HepG2 (cell line): ENCODE measurements at regions not wholly inside any gene's neighbourhood (a gene's known extent, or its start where the extent isn't known, plus 50 kb on each side); places are given as distances from the start of the nearest gene placed in this dataset.
A peak's percentile ranks its signal among the peaks of the same experiment; 100 is the strongest.

Experiments used
- ATAC-seq: fragments of 200-7000 bp; cut with Tn5 transposase; 3 replicates; pipeline ENCODE4 v1.9.1; 2020; ENCODE audit warnings: mild to moderate bottlenecking, moderate library complexity
- BruUV-seq: library from RNA; stranded (reverse); fragments of 400-500 nt; replicated peaks from 2 replicates; lab custom pipeline; 2021; lab: Mats Ljungman, UMichigan
- CTCF ChIA-PET: fragments of 300-600 bp; formaldehyde crosslinking; extraction: SDS; loops from one replicate; lab custom pipeline; 2021; ENCODE audit warnings: low total read pairs, inconsistent platforms, low intra/inter-chr PET ratio; lab: Yijun Ruan, JAX
- POLR2A ChIA-PET: fragments of 350-600 bp; sonication (Branson Sonifier 250); formaldehyde crosslinking; loops from one replicate; lab custom pipeline; 2020; ENCODE audit warnings: antibody characterized with exemption, inconsistent platforms; lab: Yijun Ruan, JAX
- DNase-seq: peaks from one replicate; pipeline ENCODE4 v3.0.0-alpha.2; 2015; ENCODE audit warnings: low spot score
- FAIRE-seq: peaks from 3 replicates; lab custom pipeline; 2011; peaks lifted over from hg19 to GRCh38; lab: Jason Lieb, UNC
- H2AFZ ChIP-seq: one replicate; pipeline ENCODE4 v1.6.1; 2011; ENCODE audit warnings: low read length, inconsistent platforms
- H3K27ac ChIP-seq: fragments of 300-600 bp; 3 replicates; pipeline ENCODE4 v1.8.0; 2011; ENCODE audit warnings: mixed run types, mild to moderate bottlenecking, mixed read lengths, low read length, inconsistent platforms; ENCODE audit not compliant: insufficient read depth; ENCODE audit errors: extremely low read length
- H3K27me3 ChIP-seq, 2 experiments: fragments of 200-600 bp in 1 of 2; 2 replicates in 1 of 2; 3 replicates in 1 of 2; pipeline versions ENCODE4 v1.6.0 to v1.8.0; 2011; ENCODE audit warnings: low read length in 2 of 2, mild to moderate bottlenecking in 2 of 2, moderate library complexity in 2 of 2, inconsistent platforms in 1 of 2; ENCODE audit not compliant: insufficient read depth in 2 of 2, control insufficient read depth in 1 of 2
- H3K36me3 ChIP-seq, 2 experiments: fragments of 200-600 bp in 1 of 2; replicated peaks in 1 of 2; 2 replicates in 1 of 2; 3 replicates in 1 of 2; pipeline versions ENCODE4 v1.5.1 to v1.8.0; 2011; ENCODE audit warnings: low read length in 2 of 2, inconsistent platforms in 1 of 2; ENCODE audit not compliant: insufficient read depth in 2 of 2, control insufficient read depth in 1 of 2
- H3K4me1 ChIP-seq: 2 replicates; pipeline ENCODE4 v1.5.1; 2012; ENCODE audit warnings: low read length, inconsistent platforms; ENCODE audit not compliant: insufficient read depth
- H3K4me2 ChIP-seq: 2 replicates; pipeline ENCODE4 v1.6.0; 2011; ENCODE audit warnings: low read depth, low read length, inconsistent platforms
- H3K4me3 ChIP-seq, 3 experiments: fragments of 200-600 bp in 1 of 3; sonication (generic), shearing (Covaris generic) in 1 of 3; replicated peaks in 1 of 3; 2 replicates each; pipeline ENCODE4 v1.5.1; 2011 to 2016; ENCODE audit warnings: low read length in 3 of 3, inconsistent platforms in 2 of 3, low read depth in 2 of 3, mild to moderate bottlenecking in 2 of 3, control low read depth in 1 of 3, mixed read lengths in 1 of 3; ENCODE audit not compliant: insufficient read depth in 1 of 3
- H3K79me2 ChIP-seq: one replicate; pipeline ENCODE4 v1.6.1; 2011; ENCODE audit warnings: low read length, inconsistent platforms; ENCODE audit not compliant: insufficient read depth
- H3K9ac ChIP-seq: 2 replicates; pipeline ENCODE4 v1.6.0; 2011; ENCODE audit warnings: mild to moderate bottlenecking, low read depth, low read length, inconsistent platforms; ENCODE audit not compliant: insufficient read depth
- H3K9me3 ChIP-seq: 2 replicates; pipeline ENCODE4 v1.5.1; 2012; ENCODE audit warnings: mild to moderate bottlenecking, low read length
- H4K20me1 ChIP-seq: 2 replicates; pipeline ENCODE4 v1.6.0; 2011; ENCODE audit warnings: inconsistent platforms, mild to moderate bottlenecking, low read length, moderate library complexity; ENCODE audit not compliant: insufficient read depth
- CCDC6 ChIP-seq: sonication (generic); formaldehyde crosslinking; IDR thresholded peaks from 2 replicates; pipeline ENCODE4 v1.8.1; 2022; ENCODE audit warnings: mild to moderate bottlenecking, missing genetic modification reagents, moderate library complexity
- E2F2 ChIP-seq: sonication (generic); formaldehyde crosslinking; IDR thresholded peaks from 2 replicates; pipeline ENCODE4 v1.4.0; 2020; ENCODE audit warnings: missing genetic modification reagents, borderline replicate concordance
- FOXP1 ChIP-seq, 2 experiments: fragments of 450-650 bp in 1 of 2; IDR thresholded peaks; 2 replicates each; pipeline ENCODE4 v1.6.1; 2017 to 2018; ENCODE audit warnings: antibody characterized with exemption in 1 of 2
- JUNB ChIP-seq: sonication (generic); formaldehyde crosslinking; IDR thresholded peaks from 2 replicates; pipeline ENCODE4 v1.8.0; 2022; ENCODE audit warnings: missing genetic modification reagents, mild to moderate bottlenecking, borderline replicate concordance
- LCORL ChIP-seq, 2 experiments: fragments of 450-650 bp in 1 of 2; sonication (generic) in 1 of 2; formaldehyde crosslinking in 1 of 2; IDR thresholded peaks; 2 replicates each; pipeline versions ENCODE4 v1.5.0 to v1.6.1; 2017 to 2020; ENCODE audit warnings: antibody characterized with exemption in 1 of 2, missing genetic modification reagents in 1 of 2
- TAF1 ChIP-seq: sonication (generic); formaldehyde crosslinking; IDR thresholded peaks from 2 replicates; pipeline ENCODE4 v1.4.0; 2020; ENCODE audit warnings: missing genetic modification reagents
- TFE3 ChIP-seq: IDR thresholded peaks from 2 replicates; pipeline ENCODE4 v1.6.1; 2016
- TRIM24 ChIP-seq: sonication (generic); formaldehyde crosslinking; IDR thresholded peaks from 2 replicates; pipeline ENCODE4 v1.8.0; 2022; ENCODE audit warnings: mild to moderate bottlenecking, missing genetic modification reagents
- ZNF407 ChIP-seq: sonication (generic); formaldehyde crosslinking; IDR thresholded peaks from one replicate; pipeline ENCODE4 v1.5.1; 2020; ENCODE audit warnings: mild to moderate bottlenecking, missing genetic modification reagents; ENCODE audit errors: not compliant biosample characterization
- ZNF513 ChIP-seq: sonication (generic); formaldehyde crosslinking; conservative IDR thresholded peaks from 2 replicates; pipeline ENCODE4 v1.5.0; 2020; ENCODE audit warnings: missing genetic modification reagents
- ZNF772 ChIP-seq: sonication (generic); formaldehyde crosslinking; IDR thresholded peaks from 2 replicates; pipeline ENCODE4 v1.5.0; 2020; ENCODE audit warnings: mild to moderate bottlenecking, missing genetic modification reagents
- WGBS: methylation state at CpG from one replicate; pipeline ENCODE4 v1.1.6; 2017; ENCODE audit warnings: low lambda C conversion rate; 5-methylcytosine and 5-hydroxymethylcytosine counted together
- in situ Hi-C: cut with HindIII; loops from 2 replicates; pipeline ENCODE4 v1.10.0; 2017; ENCODE audit warnings: low pct_unique_long_range_greater_than_20kb; ENCODE audit not compliant: extremely low pct_ligation_motif_present
- intact Hi-C: fragments of 100-400 bp; cut with micrococcal nuclease; formaldehyde crosslinking; loops from one replicate; pipeline ENCODE4 v1.10.0; 2022; ENCODE audit not compliant: unreplicated experiment

- FAIRE-seq = peak; percentile 21
- Histone ChIP-seq H3K27me3 (peaks cover 0 to 18% of the 10 kb centered on the region in 2 experiments; a peak in 2 of 5 replicates), H2AFZ (no peak overlapping the region), H3K9me3 (no peaks in the 10 kb centered on the region), H3K79me2 (no peaks in the 10 kb centered on the region), H3K4me3 (no peak overlapping the region), H3K36me3 (no peaks in the 10 kb centered on the region), H3K4me2 (no peak overlapping the region), H3K9ac (no peak overlapping the region), H3K4me1 (peaks cover 5% of the 10 kb centered on the region; the same call in 1 of the 2 replicates), H4K20me1 (no peaks in the 10 kb centered on the region), H3K27ac (no peak overlapping the region)
- no TSS peak for BruUV-seq
- 41% methylated on average over 10 of the region's 10 CpGs for WGBS
- no peak for DNase-seq
- ATAC-seq = no peak
- intact Hi-C loops (no loop called here), in situ Hi-C loops (no loop called here)
- CTCF ChIA-PET = no interaction called here
- POLR2A ChIA-PET = no interaction called here
- TF ChIP-seq TAF1 (CRISPR knock-in tag) (no peak), ZNF772 (CRISPR knock-in tag) (no peak), E2F2 (CRISPR knock-in tag) (no peak), ZNF407 (no peak), CCDC6 (CRISPR knock-in tag) (no peak), TFE3 (CRISPR knock-in tag) (no peak), FOXP1 (IDR thresholded peaks at IDR 0.05) (no peak), FOXP1 (CRISPR knock-in tag; IDR thresholded peaks at IDR 0.05) (peak; percentile 22; the same call in 1 of the 2 replicates), TRIM24 (CRISPR knock-in tag) (no peak), JUNB (CRISPR knock-in tag) (no peak), ZNF513 (CRISPR knock-in tag) (no peak), LCORL (IDR thresholded peaks at IDR 0.05) (peak; percentile 36; the same call in 1 of the 2 replicates), LCORL (CRISPR knock-in tag; IDR thresholded peaks at IDR 0.05) (no peak)
Measured at GRCh38 chr20:61192337-61192950, 59.6 kb upstream of the CDH4 start.
